ENCODE measurements at regions not wholly inside any gene's neighbourhood (a gene's known extent, or its start where the extent isn't known, plus 50 kb on each side); places are given as distances from the start of the nearest gene placed in this dataset.

- no peak for DNase-seq
Observed at GRCh38 chr20:56805313-56805712, 176.2 kb downstream of the TFAP2C start.

- DNase-seq, result no peak
Observed at GRCh38 chr20:56805966-56806365, 176.9 kb downstream of the TFAP2C start.

- no peak for DNase-seq
Observed at GRCh38 chr20:56806952-56807517, 177.9 kb downstream of the TFAP2C start.

- DNase-seq, result no peak
Observed at GRCh38 chr20:56808117-56808725, 179.1 kb downstream of the TFAP2C start.

GRCh38 chr20:56808732-56809131 lies 179.6 kb downstream of the TFAP2C start:
- no peak for DNase-seq

GRCh38 chr20:56809668-56810067 lies 180.6 kb downstream of the TFAP2C start:
- no peak for DNase-seq

GRCh38 chr20:56810141-56810540 lies 181.0 kb downstream of the TFAP2C start:
- DNase-seq, result peak; percentile 1

GRCh38 chr20:56815796-56816195 lies 186.7 kb downstream of the TFAP2C start:
- DNase-seq, result no peak

GRCh38 chr20:56816349-56816748 lies 187.2 kb downstream of the TFAP2C start:
- DNase-seq, result no peak

- DNase-seq, result no peak
Observed at GRCh38 chr20:56817780-56818675, 188.9 kb downstream of the TFAP2C start.

- no peak for DNase-seq
Observed at GRCh38 chr20:56820984-56821383, 191.9 kb downstream of the TFAP2C start.

GRCh38 chr20:56826306-56826704 lies 197.2 kb downstream of the TFAP2C start:
- DNase-seq, result no peak

- DNase-seq, result no peak
Observed at GRCh38 chr20:56826705-56827665, 197.9 kb downstream of the TFAP2C start.

- no peak for DNase-seq
Observed at GRCh38 chr20:56827763-56828162, 198.7 kb downstream of the TFAP2C start.

GRCh38 chr20:56828402-56828801 lies 199.3 kb downstream of the TFAP2C start:
- DNase-seq, result no peak

GRCh38 chr20:56829788-56830385 lies 200.8 kb downstream of the TFAP2C start:
- DNase-seq, result no peak

- no peak for DNase-seq
Observed at GRCh38 chr20:56831795-56832194, 202.7 kb downstream of the TFAP2C start.

- DNase-seq, result no peak
Observed at GRCh38 chr20:56833427-56833826, 204.3 kb downstream of the TFAP2C start.

- no peak for DNase-seq
Observed at GRCh38 chr20:56835829-56836550, 206.9 kb downstream of the TFAP2C start.

- DNase-seq, result no peak
Observed at GRCh38 chr20:56839222-56839621, 210.1 kb downstream of the TFAP2C start.

- DNase-seq, result no peak
Observed at GRCh38 chr20:56839786-56840185, 210.7 kb downstream of the TFAP2C start.
